Stimulated activated CD8-positive, alpha-beta memory T cell treated with anti-CD3 and anti-CD28 coated beads, Interleukin-12 subunit alpha, Interleukin-12 subunit beta, amount 100 ng/mL, for 24 hours (primary cell): ENCODE measurements at regions not wholly inside any gene's neighbourhood (a gene's known extent, or its start where the extent isn't known, plus 50 kb on each side); places are given as distances from the start of the nearest gene placed in this dataset.

Source experiments
- DNase-seq: peaks from one replicate; pipeline ENCODE4 v3.0.0-alpha.2; 2020; ENCODE audit errors: extremely low read depth

- DNase-seq = no peak
These were observed 104.7 kb upstream of the CLDN10 start for GRCh38 chr13:95447814-95448213.

GRCh38 chr13:95451656-95452055 is 100.9 kb upstream of the CLDN10 start:
- no peak for DNase-seq

- no peak for DNase-seq
These were observed 100.1 kb upstream of the CLDN10 start for GRCh38 chr13:95452375-95452774.

GRCh38 chr13:95455782-95456181 is 96.7 kb upstream of the CLDN10 start:
- DNase-seq = no peak

DNA sequence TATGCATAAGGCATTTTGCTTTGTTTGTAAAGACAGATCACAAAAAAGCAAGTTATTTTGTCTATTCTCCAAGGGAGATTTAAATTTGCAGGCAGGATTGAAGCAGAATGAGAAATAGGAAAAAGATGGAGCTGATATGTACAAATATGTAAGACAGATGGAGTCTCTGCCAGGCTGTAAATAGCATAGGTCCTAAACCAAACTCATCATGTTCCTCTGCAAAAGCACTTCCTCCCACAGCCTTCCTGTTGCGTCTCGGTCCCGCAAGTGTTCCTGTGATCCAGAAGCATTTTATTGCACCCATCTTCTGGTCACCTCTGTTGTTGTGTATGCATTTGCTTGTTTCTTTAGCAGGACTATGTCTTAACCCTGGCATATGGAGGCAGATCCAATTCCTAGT is 95.7 kb upstream of the CLDN10 start:
- DNase-seq = no peak

GRCh38 chr13:95457294-95457693 is 95.2 kb upstream of the CLDN10 start:
- no peak for DNase-seq

DNA sequence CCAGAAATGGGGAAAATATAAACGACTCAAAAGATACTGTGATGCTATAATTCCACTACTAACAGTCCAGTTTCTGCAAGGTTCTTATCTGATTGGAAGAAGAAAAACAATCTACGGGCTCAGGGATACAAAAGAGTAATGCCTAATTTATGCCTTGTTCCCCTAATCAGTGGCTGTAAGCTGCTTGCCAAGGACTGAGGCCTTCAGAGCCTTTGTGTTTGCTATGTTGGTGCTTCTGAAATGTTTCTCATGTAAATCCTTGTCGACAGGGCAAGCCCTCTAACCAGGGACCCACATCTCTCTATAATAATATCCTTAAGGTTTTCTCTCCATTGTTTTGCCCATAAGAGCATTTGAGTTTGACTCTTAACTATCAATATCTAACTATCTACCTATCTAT is 89.7 kb upstream of the CLDN10 start:
- no peak for DNase-seq

DNA sequence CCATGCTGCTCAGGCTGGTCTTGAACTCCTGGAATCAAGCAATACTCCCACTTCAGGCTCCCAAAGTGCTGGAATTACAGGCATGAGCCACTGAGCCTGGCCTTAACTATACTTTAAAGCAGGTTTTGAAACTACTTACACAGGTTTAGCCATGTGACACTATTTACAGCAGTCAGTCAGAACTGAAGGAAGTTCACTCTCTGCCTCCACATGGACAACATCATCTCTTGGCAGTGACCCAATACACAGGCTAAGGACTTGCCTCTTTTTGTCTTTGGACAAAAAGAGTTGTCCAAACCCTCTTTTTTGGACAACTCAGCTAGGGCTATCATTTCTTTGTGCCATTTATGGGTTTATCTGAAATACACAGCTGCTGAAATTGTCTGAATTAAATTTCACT is 89.0 kb upstream of the CLDN10 start:
- DNase-seq = no peak

DNA sequence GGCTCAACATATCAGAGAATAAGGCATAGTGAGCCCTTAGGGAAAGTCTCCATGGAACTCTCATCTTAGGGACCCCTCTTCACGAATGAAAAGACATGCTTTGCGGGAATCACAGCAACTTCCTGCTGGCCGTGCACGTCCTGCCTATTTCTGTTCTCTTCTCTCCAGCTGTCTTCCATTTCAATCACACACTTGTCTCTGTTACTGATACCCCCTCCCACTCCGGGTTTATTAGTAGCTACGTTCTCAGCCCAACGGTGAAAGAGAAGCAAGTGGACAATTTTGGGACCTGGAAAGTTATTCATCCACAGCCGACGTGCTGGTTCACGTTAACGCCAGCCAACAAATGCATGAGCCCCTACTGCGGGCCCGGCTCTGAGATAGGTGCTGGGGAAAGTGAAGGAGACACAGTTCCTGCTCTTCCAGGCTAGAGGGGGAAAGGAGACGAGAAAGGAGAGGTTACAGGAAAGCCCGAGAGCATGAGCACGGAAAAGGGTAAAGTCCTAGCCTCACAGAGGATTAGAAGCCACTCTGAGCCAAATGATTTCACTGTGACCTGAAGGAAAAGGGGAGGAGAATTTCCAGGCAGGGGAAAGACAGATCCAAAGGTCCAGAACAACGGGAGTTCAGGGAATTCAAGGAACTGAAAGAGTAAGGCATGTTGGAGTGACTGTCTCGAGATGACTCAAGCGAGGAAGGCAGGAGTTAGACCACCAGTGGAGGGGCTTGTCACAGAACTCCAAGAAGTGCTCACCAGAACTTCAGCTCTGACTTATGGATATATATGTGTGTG is 81.8 kb upstream of the CLDN10 start:
- no peak for DNase-seq

DNA sequence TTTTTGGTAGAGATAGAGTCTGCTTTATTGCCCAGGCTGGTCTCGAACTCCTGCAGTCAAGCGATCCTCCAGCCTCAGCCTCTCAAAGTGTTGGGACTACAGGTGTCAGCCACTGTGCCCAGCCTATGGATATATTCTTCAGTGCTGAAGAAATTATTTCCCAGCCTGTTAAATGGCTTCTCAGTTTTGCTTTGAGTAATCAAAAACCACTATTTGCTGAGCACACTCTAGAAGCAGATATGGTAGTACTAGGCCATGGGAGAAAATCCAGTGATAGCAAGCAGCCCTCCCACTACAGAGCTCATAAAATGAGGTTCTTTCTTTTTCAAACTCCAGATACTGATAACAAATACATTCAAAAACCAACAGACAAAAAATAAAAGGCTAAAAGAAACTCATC is 80.6 kb upstream of the CLDN10 start:
- no peak for DNase-seq

GRCh38 chr13:95474992-95475391 is 77.5 kb upstream of the CLDN10 start:
- DNase-seq = no peak

GRCh38 chr13:95477187-95477586 is 75.3 kb upstream of the CLDN10 start:
- DNase-seq = no peak

DNA sequence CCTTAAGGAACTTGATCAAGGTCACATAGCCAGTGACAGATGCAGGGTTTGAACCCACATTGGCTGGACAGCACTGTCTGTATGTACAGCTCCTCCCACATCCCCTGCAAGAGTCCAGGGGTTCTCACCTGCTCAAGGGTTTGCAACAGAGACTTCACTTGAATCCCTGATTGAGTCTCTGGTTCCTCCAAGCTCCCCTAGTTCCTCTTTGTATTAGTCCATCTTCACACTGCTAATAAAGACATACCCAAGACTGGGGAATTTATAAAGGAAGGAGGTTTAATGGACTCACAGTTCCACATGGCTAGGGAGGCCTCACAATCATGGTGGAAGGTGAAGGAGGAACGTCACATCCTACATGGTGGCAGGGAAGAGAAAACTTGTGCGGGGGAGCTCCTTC is 72.8 kb upstream of the CLDN10 start:
- no peak for DNase-seq

GRCh38 chr13:95480131-95480545 is 72.4 kb upstream of the CLDN10 start:
- no peak for DNase-seq

GRCh38 chr13:95480791-95481780 is 71.4 kb upstream of the CLDN10 start:
- DNase-seq = no peak

DNA sequence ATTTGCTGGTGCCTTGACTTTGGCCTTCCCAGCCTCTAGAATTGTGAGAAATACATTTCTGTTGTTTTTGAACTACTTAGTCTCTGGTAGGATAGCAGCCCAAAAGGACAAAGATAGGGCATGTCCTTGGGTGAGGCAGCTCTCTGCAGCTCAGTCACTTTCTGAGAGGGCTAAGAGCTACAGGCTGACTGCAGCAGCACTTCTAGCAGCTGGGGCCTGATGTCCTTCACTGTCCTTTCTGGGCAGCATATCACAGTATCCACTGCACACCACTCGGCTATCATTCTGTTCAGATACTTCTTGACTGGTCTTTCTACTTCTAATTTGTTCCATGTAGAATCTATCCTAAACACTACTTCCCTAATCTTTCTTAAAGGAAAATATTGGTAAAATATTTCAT is 68.5 kb upstream of the CLDN10 start:
- DNase-seq = no peak

DNA sequence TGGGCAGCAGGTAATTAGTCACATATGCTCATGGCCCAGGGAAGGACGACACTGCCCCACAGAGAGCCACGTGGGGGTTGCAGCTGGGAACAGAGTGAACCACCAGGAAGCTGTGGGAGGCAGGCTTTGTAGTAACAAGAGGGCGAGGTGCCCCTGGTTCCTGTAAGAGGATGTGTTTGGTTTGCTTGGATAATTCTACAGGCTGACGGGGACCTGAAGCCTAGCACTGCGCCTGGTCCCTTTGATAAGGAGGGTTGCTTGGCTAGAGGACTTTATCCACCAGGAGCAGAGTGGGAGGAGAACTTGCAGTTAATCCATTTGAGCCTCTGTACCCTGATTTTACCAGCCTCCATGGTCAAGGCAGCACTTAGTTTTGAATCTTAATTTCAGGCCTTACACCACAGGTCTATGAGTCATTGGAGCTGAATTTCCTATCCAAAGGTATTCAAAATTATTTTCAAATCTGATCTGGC is 67.4 kb upstream of the CLDN10 start:
- DNase-seq = no peak

DNA sequence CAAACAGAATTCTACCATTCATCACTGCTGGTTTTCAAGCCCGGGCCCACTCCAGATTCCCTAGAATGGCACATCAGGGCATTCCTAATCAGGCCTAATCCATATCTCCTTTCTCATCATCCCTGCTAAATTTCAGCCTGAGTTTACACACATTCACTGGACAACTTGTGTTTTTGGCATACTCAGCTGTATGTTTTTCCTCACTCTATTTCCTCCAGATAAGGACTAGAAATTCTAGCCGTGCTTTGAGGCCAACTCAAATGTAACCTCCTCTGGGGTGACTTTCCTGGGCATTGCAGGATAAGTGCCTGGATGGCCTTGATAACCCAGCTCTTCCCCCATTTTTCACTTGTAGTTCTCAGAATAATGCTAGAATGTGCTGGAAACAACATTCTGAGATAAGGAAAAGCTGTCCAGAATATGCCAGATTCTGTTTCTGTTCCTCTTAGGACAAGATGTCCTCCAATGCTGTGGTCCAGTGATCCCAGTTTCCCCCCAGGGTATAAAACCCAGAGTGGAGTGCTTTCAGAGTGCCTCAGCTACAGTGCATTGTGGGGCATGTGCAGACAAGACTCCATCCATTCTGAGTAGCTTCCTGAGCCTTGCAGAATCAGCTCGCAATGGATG is 66.9 kb upstream of the CLDN10 start:
- DNase-seq = no peak

GRCh38 chr13:95492044-95492801 is 60.3 kb upstream of the CLDN10 start:
- no peak for DNase-seq

- DNase-seq = no peak
These were observed 58.3 kb upstream of the CLDN10 start for GRCh38 chr13:95494082-95494681.

DNA sequence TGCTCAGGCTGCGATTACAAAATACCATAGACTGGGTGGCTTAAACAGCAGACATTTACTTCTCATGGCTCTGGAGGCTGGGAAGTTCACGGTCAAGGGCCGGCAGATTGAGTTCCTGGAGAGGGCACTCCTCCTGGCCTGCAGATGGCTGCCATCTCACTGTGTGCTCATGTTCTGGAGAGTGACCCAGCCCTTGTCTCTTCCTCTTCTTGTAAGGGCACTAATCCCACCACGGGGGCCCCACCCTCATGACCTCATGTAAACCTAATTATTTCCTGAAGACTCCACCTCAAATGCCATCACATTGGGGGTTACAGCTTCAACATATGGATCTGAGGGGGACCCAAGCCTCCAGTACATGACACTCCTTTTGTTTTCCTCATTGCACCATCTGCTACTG is 56.0 kb upstream of the CLDN10 start:
- DNase-seq = no peak
